OCI-LY7 (cell line): ENCODE measurements at regions not wholly inside any gene's neighbourhood (a gene's known extent, or its start where the extent isn't known, plus 50 kb on each side); places are given as distances from the start of the nearest gene placed in this dataset.

Source experiments
- BruUV-seq: library from RNA; stranded (reverse); fragments of 400-500 nt; replicated peaks from 2 replicates; lab custom pipeline; 2021; lab: Mats Ljungman, UMichigan
- CTCF ChIA-PET: fragments of 300-600 bp; sonication (Branson Sonifier 250); formaldehyde crosslinking; loops from one replicate; lab custom pipeline; 2022; ENCODE audit warnings: antibody characterized with exemption; ENCODE audit not compliant: unreplicated experiment; lab: Charles Lee
- POLR2A ChIA-PET: fragments of 300-600 bp; sonication (Branson Sonifier 250); formaldehyde crosslinking; loops from one replicate; lab custom pipeline; 2022; ENCODE audit warnings: antibody characterized with exemption; lab: Charles Lee
- DNase-seq: peaks from one replicate; pipeline ENCODE4 v3.0.0-alpha.2; 2015; ENCODE audit warnings: low spot score
- H2AFZ ChIP-seq: fragments of 200-600 bp; sonication (generic), shearing (Covaris generic); 2 replicates; pipeline ENCODE4 v1.6.1; 2014; ENCODE audit warnings: mild to moderate bottlenecking, antibody characterized with exemption, low read length, moderate library complexity
- H3K27ac ChIP-seq: fragments of 200-600 bp; sonication (generic); 2 replicates; pipeline ENCODE4 v1.5.1; 2014; ENCODE audit warnings: mixed run types, low read depth, mild to moderate bottlenecking, moderate library complexity, low read length, inconsistent platforms; ENCODE audit not compliant: poor library complexity, severe bottlenecking
- H3K36me3 ChIP-seq: fragments of 200-600 bp; sonication (generic); 2 replicates; pipeline ENCODE4 v1.6.1; 2014; ENCODE audit warnings: mild to moderate bottlenecking, antibody characterized with exemption, low read length, moderate library complexity, mixed read lengths; ENCODE audit not compliant: insufficient read depth
- H3K4me1 ChIP-seq: fragments of 200-600 bp; sonication (generic); 2 replicates; pipeline ENCODE4 v1.5.1; 2014; ENCODE audit warnings: mild to moderate bottlenecking, low read length; ENCODE audit not compliant: insufficient read depth, poor library complexity, severe bottlenecking
- H3K4me2 ChIP-seq: fragments of 200-600 bp; sonication (generic); 2 replicates; pipeline ENCODE4 v1.6.1; 2014; ENCODE audit warnings: mild to moderate bottlenecking, low read length
- H3K4me3 ChIP-seq: fragments of 200-600 bp; sonication (generic); 2 replicates; pipeline ENCODE4 v1.5.1; 2014; ENCODE audit warnings: mild to moderate bottlenecking, low read depth, low read length; ENCODE audit not compliant: poor library complexity, severe bottlenecking
- H3K79me2 ChIP-seq: fragments of 200-600 bp; sonication (generic); 2 replicates; pipeline ENCODE4 v1.6.1; 2016; ENCODE audit warnings: low read depth, mild to moderate bottlenecking, low read length, moderate library complexity, mixed read lengths; ENCODE audit not compliant: insufficient read depth
- H3K9me2 ChIP-seq: fragments of 200-600 bp; sonication (generic); 2 replicates; pipeline ENCODE4 v1.6.1; 2016; ENCODE audit warnings: mild to moderate bottlenecking, low read length, mixed read lengths; ENCODE audit not compliant: insufficient read depth
- H3K9me3 ChIP-seq: fragments of 200-600 bp; sonication (generic); 2 replicates; pipeline ENCODE4 v1.6.1; 2014; ENCODE audit warnings: mild to moderate bottlenecking, mixed run types, low read length, mixed read lengths
- H4K20me1 ChIP-seq: fragments of 200-600 bp; sonication (generic); 2 replicates; pipeline ENCODE4 v1.6.1; 2014; ENCODE audit warnings: mild to moderate bottlenecking, antibody characterized with exemption, low read length, moderate library complexity, mixed read lengths; ENCODE audit not compliant: insufficient read depth
- CTCF ChIP-seq: fragments of 200-600 bp; sonication (generic); conservative IDR thresholded peaks from 2 replicates; pipeline ENCODE4 v1.5.1; 2014; ENCODE audit warnings: mild to moderate bottlenecking, antibody characterized with exemption, low read length, moderate library complexity, mixed read lengths
- EZH2phosphoT487 ChIP-seq: fragments of 200-600 bp; sonication (generic); IDR thresholded peaks from 2 replicates; pipeline ENCODE4 v1.6.1; 2018; ENCODE audit warnings: low read depth, borderline replicate concordance, mild to moderate bottlenecking, mixed run types, antibody characterized with exemption, low read length, moderate library complexity, mixed read lengths
- intact Hi-C: fragments of 100-400 bp; cut with micrococcal nuclease; formaldehyde crosslinking; loops from one replicate; pipeline ENCODE4 v1.10.0; 2022; ENCODE audit not compliant: unreplicated experiment

GRCh38 chr7:57071-57470 lies 135.3 kb upstream of the FAM20C start:
- no TSS peak for BruUV-seq
- no peaks in the 10 kb centered on the region for H3K9me2 ChIP-seq
- H3K79me2 ChIP-seq, result no peaks in the 10 kb centered on the region

GRCh38 chr7:57482-58255 lies 134.7 kb upstream of the FAM20C start:
- no peaks in the 10 kb centered on the region for H3K9me2 ChIP-seq
- BruUV-seq, result no TSS peak
- H3K4me2 ChIP-seq, result no peak overlapping the region
- no peaks in the 10 kb centered on the region for H3K79me2 ChIP-seq
- no peak for DNase-seq
- ChIA-PET POLR2A (no interaction called here), CTCF (no interaction called here)
- H3K4me1 ChIP-seq, result no peaks in the 10 kb centered on the region
- no peaks in the 10 kb centered on the region for H4K20me1 ChIP-seq
- H3K36me3 ChIP-seq, result no peaks in the 10 kb centered on the region
- no peaks in the 10 kb centered on the region for H3K9me3 ChIP-seq
- H2AFZ ChIP-seq, result no peak overlapping the region
- no peak overlapping the region for H3K27ac ChIP-seq
- no peak overlapping the region for H3K4me3 ChIP-seq
- intact Hi-C loops, result no loop called here
- TF ChIP-seq EZH2phosphoT487 (no peak), CTCF (no peak)

More at GRCh38 chr7:57071-57470, 135.3 kb upstream of the FAM20C start:
- H3K4me3 ChIP-seq, result no peak overlapping the region
- intact Hi-C loops, result no loop called here
- TF ChIP-seq CTCF, result no peak
- no peak for TF ChIP-seq EZH2phosphoT487
- POLR2A ChIA-PET, result no interaction called here
- H2AFZ ChIP-seq, result no peak overlapping the region
- no peaks in the 10 kb centered on the region for H3K4me1 ChIP-seq
- H3K4me2 ChIP-seq, result no peak overlapping the region
- no peak overlapping the region for H3K27ac ChIP-seq
- H3K36me3 ChIP-seq, result no peaks in the 10 kb centered on the region
- H4K20me1 ChIP-seq, result no peaks in the 10 kb centered on the region
- H3K9me3 ChIP-seq, result no peaks in the 10 kb centered on the region
- no peak for DNase-seq
- CTCF ChIA-PET, result no interaction called here

GRCh38 chr7:58316-58715 lies 134.1 kb upstream of the FAM20C start:
- no peak overlapping the region for H3K4me2 ChIP-seq
- H3K4me1 ChIP-seq, result no peaks in the 10 kb centered on the region
- no peaks in the 10 kb centered on the region for H3K36me3 ChIP-seq
- H2AFZ ChIP-seq, result no peak overlapping the region
- TF ChIP-seq CTCF (no peak), EZH2phosphoT487 (no peak)
- H3K27ac ChIP-seq, result no peak overlapping the region
- no peaks in the 10 kb centered on the region for H4K20me1 ChIP-seq
- POLR2A ChIA-PET, result no interaction called here
- H3K4me3 ChIP-seq, result no peak overlapping the region
- no peaks in the 10 kb centered on the region for H3K79me2 ChIP-seq
- no TSS peak for BruUV-seq
- CTCF ChIA-PET, result no interaction called here
- intact Hi-C loops, result no loop called here
- no peaks in the 10 kb centered on the region for H3K9me3 ChIP-seq
- no peak for DNase-seq
- H3K9me2 ChIP-seq, result no peaks in the 10 kb centered on the region
